ENCODE measurements at regions not wholly inside any gene's neighbourhood (a gene's known extent, or its start where the extent isn't known, plus 50 kb on each side); places are given as distances from the start of the nearest gene placed in this dataset.

- TF ChIP-seq GATA2 (IDR thresholded peaks at IDR 0.05; ENCODE audit: insufficient read depth, insufficient read length, low read depth, low read length) (no peak), POLR2A (IDR thresholded peaks at IDR 0.05; ENCODE audit: low read depth, low read length) (no peak), JUN (IDR thresholded peaks at IDR 0.05; ENCODE audit: borderline replicate concordance, insufficient read depth, insufficient read length, low read depth) (no peak), POLR2AphosphoS5 (IDR thresholded peaks at IDR 0.05; ENCODE audit: insufficient read depth, low read depth, low read length) (no peak), FOS (IDR thresholded peaks at IDR 0.05; ENCODE audit: borderline replicate concordance, insufficient read depth, low read length) (no peak)
- TF ChIP-seq, protein P1, sequence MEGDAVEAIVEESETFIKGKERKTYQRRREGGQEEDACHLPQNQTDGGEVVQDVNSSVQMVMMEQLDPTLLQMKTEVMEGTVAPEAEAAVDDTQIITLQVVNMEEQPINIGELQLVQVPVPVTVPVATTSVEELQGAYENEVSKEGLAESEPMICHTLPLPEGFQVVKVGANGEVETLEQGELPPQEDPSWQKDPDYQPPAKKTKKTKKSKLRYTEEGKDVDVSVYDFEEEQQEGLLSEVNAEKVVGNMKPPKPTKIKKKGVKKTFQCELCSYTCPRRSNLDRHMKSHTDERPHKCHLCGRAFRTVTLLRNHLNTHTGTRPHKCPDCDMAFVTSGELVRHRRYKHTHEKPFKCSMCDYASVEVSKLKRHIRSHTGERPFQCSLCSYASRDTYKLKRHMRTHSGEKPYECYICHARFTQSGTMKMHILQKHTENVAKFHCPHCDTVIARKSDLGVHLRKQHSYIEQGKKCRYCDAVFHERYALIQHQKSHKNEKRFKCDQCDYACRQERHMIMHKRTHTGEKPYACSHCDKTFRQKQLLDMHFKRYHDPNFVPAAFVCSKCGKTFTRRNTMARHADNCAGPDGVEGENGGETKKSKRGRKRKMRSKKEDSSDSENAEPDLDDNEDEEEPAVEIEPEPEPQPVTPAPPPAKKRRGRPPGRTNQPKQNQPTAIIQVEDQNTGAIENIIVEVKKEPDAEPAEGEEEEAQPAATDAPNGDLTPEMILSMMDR (IDR thresholded peaks at IDR 0.05; ENCODE audit: extremely low read depth in 1 of 2, insufficient read depth in 1 of 2, low read depth in 1 of 2, low read length in 2 of 2): no peak
Observed at GRCh38 chr16:52357711-52358110, 189.2 kb downstream of the TOX3 start.

Data from endothelial cell of umbilical vein (primary cell).